Left ventricle myocardium inferior (tissue), 1 donor: ENCODE measurements at regions not wholly inside any gene's neighbourhood (a gene's known extent, or its start where the extent isn't known, plus 50 kb on each side); places are given as distances from the start of the nearest gene placed in this dataset.

Experiments
- DNase-seq: peaks from one replicate; pipeline ENCODE4 v3.0.0-alpha.2; 2020
- H3K27ac ChIP-seq: fragments of 200-600 bp; replicated peaks from 2 replicates; pipeline ENCODE4 v1.8.0; 2021
- H3K27me3 ChIP-seq: fragments of 200-600 bp; 2 replicates; pipeline ENCODE4 v1.8.0; 2021; ENCODE audit warnings: low read depth
- H3K36me3 ChIP-seq: fragments of 200-600 bp; 2 replicates; pipeline ENCODE4 v1.8.0; 2021
- H3K4me1 ChIP-seq: fragments of 200-600 bp; 2 replicates; pipeline ENCODE4 v1.8.0; 2021
- H3K4me3 ChIP-seq: fragments of 200-600 bp; 2 replicates; pipeline ENCODE4 v1.8.0; 2021; ENCODE audit warnings: mild to moderate bottlenecking, moderate library complexity
- H3K9me3 ChIP-seq: fragments of 200-600 bp; replicated peaks from 2 replicates; pipeline ENCODE4 v1.8.0; 2021
- intact Hi-C: fragments of 100-400 bp; cut with micrococcal nuclease; formaldehyde crosslinking; loops from one replicate; pipeline ENCODE4 v1.11.0; 2022
- TF ChIP-seq, protein P1 (sequence below): fragments of 200-600 bp; IDR thresholded peaks from 2 replicates; pipeline ENCODE4 v1.8.0; 2021; ENCODE audit warnings: antibody characterized with exemption, mild to moderate bottlenecking, borderline replicate concordance
- donor health status: DM: no; HTN: yes; CAD: no; lungs with severe emphysema.

GRCh38 chrX:110444996-110445395 lies 86.3 kb downstream of the RTL9 start:
- no peak for DNase-seq
- intact Hi-C loops: no loop called here
- Histone ChIP-seq H3K4me1 (no peaks in the 10 kb centered on the region), H3K36me3 (no peaks in the 10 kb centered on the region), H3K4me3 (no peak overlapping the region), H3K27ac (no peak overlapping the region), H3K27me3 (no peaks in the 10 kb centered on the region), H3K9me3 (no peaks in the 10 kb centered on the region)
- TF ChIP-seq, protein P1, sequence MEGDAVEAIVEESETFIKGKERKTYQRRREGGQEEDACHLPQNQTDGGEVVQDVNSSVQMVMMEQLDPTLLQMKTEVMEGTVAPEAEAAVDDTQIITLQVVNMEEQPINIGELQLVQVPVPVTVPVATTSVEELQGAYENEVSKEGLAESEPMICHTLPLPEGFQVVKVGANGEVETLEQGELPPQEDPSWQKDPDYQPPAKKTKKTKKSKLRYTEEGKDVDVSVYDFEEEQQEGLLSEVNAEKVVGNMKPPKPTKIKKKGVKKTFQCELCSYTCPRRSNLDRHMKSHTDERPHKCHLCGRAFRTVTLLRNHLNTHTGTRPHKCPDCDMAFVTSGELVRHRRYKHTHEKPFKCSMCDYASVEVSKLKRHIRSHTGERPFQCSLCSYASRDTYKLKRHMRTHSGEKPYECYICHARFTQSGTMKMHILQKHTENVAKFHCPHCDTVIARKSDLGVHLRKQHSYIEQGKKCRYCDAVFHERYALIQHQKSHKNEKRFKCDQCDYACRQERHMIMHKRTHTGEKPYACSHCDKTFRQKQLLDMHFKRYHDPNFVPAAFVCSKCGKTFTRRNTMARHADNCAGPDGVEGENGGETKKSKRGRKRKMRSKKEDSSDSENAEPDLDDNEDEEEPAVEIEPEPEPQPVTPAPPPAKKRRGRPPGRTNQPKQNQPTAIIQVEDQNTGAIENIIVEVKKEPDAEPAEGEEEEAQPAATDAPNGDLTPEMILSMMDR: no peak

- DNase-seq: no peak
- Histone ChIP-seq H3K4me1 (no peaks in the 10 kb centered on the region), H3K36me3 (no peaks in the 10 kb centered on the region), H3K4me3 (no peak overlapping the region), H3K27ac (no peak overlapping the region), H3K27me3 (no peaks in the 10 kb centered on the region), H3K9me3 (no peaks in the 10 kb centered on the region)
- intact Hi-C loops: no loop called here
- TF ChIP-seq, protein P1: no peak
Observed at GRCh38 chrX:110448459-110448858, 89.8 kb downstream of the RTL9 start.

DNA sequence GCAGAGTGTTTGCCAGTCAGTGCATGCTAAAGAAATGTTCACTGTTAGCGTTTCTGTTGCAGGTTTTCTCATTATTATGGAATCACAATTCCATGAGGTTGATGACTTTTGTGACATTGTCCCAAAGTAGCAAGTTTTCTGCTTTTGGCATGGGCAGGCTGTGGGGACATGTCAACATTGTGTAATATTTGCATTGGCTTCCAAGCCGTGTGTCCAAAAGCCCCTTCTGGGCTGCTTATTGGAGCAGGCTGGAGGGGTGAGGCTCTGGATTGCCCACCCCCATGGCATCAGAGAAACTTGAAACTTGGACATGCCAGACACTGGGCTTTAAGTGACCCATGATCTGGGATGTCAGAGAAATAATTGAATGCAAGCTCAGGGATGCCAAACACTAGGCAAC lies 90.7 kb downstream of the RTL9 start:
- no peaks in the 10 kb centered on the region for H3K27me3 ChIP-seq
- no peaks in the 10 kb centered on the region for H3K36me3 ChIP-seq
- no peak overlapping the region for H3K27ac ChIP-seq
- H3K4me3 ChIP-seq: no peak overlapping the region
- intact Hi-C loops: no loop called here
- H3K9me3 ChIP-seq: no peaks in the 10 kb centered on the region
- no peak for DNase-seq
- TF ChIP-seq, protein P1: no peak
- no peaks in the 10 kb centered on the region for H3K4me1 ChIP-seq

GRCh38 chrX:110450050-110450449 lies 91.4 kb downstream of the RTL9 start:
- Histone ChIP-seq H3K9me3 (no peaks in the 10 kb centered on the region), H3K4me1 (no peaks in the 10 kb centered on the region), H3K4me3 (no peak overlapping the region), H3K36me3 (no peaks in the 10 kb centered on the region), H3K27ac (no peak overlapping the region), H3K27me3 (no peaks in the 10 kb centered on the region)
- TF ChIP-seq, protein P1: peak; percentile 70
- peak; percentile 49 for DNase-seq
- intact Hi-C loops: loop anchor here (5.0 kb wide), 1 partner anchor 397 kb away; no protein-coding TSS in a partner anchor

DNA sequence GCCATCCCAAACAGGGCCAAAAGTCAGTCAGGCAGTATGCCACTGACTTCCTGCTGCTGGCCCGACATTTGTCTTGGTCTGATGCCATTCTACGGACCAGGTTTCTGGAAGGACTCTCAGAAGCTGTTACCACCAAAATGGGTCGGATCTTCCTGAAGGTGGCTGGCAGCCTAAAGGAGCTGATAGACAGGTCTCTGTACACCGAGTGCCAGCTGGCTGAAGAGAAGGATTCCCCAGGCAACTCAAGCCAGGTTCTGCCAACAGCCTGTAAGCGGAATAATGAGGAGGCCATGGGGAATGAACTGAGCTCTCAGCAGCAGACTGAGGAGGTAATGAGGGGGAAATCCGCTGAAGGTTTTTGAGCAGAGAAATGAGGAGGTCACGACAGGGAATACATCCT lies 95.7 kb downstream of the RTL9 start:
- Histone ChIP-seq H3K9me3 (no peaks in the 10 kb centered on the region), H3K4me1 (no peaks in the 10 kb centered on the region), H3K27me3 (no peaks in the 10 kb centered on the region), H3K36me3 (no peaks in the 10 kb centered on the region), H3K27ac (no peak overlapping the region), H3K4me3 (no peak overlapping the region)
- intact Hi-C loops: loop anchor here (5.0 kb wide), 1 partner anchor 393 kb away; no protein-coding TSS in a partner anchor
- DNase-seq: no peak
- TF ChIP-seq, protein P1: no peak

DNA sequence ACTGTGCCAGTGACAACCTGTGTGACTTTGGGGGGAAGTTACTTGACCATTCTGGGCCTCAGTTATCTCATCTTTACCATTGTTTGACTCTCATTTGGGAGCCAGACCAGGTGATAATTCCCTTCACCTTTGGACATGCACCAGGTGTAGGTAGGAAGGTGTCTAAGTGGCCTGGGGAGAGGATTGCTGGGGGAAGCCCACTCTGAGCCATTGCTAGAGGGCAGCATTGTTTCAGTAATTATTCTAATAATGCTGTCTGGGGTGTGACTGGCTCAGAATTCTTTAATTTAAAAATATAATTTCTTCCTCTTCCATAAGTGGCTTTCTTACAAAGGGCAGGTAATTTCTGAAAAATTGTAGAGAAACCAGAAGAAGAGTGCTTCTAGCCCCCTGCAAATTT lies 104.3 kb downstream of the RTL9 start:
- TF ChIP-seq, protein P1: no peak
- Histone ChIP-seq H3K27ac (no peak overlapping the region), H3K36me3 (no peaks in the 10 kb centered on the region), H3K4me3 (no peak overlapping the region), H3K9me3 (no peaks in the 10 kb centered on the region), H3K27me3 (no peaks in the 10 kb centered on the region), H3K4me1 (no peaks in the 10 kb centered on the region)
- no peak for DNase-seq
- intact Hi-C loops: no loop called here
